ENCODE measurements at regions not wholly inside any gene's neighbourhood (a gene's known extent, or its start where the extent isn't known, plus 50 kb on each side); places are given as distances from the start of the nearest gene placed in this dataset.

DNA sequence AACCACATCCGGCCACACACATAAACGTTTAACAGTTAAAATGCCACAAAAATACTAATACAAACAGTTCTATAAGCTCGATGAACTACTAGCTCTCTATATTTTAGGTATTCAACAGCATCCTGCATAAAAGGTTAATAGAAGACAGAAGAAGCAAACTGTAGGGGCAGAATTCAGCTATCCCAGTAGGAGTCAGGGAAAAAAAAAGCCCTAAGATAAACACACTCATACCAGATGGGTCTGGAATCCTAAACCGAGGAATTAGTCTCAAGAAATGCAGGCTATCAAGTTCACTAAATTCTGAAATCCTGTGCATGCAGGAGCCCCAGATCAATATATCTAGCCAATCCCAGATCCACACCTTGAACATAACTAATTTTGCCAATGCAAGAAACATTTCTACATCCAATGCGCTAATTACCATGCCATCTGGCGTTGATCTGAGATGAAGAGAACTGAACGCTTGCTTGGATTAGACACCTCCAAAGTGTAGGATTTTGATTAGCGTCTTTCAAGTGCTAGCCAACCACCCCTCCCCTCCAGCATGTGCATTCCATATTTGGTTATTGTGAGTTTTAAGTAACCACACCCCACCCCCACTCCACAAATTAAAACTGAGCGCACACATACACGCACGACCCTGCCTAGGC is 512.2 kb upstream of the INTU start:
- FAIRE-seq (no peak), DNase-seq (ENCODE audit: low spot score) (no peak)

DNA sequence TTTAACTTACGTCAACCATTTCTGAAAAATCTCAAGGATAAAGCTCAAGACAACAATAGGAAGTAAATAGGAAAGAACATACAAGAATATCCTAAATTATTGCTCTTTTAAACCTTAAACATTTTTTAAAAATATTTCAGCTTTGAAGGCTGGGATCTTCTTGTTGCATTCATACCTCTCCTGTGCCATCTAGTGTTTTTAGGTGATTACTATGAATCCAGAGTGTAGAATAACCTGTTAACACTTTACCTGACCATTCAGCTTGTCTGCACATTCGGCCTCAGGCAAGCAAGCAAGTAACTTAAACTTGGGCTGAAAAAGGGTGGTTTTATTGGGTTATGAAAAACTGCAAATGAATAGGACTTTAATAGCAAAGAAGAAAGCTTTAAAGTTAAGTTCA is 507.8 kb upstream of the INTU start:
- DNase-seq (ENCODE audit: low spot score): no peak
- FAIRE-seq: no peak

DNA sequence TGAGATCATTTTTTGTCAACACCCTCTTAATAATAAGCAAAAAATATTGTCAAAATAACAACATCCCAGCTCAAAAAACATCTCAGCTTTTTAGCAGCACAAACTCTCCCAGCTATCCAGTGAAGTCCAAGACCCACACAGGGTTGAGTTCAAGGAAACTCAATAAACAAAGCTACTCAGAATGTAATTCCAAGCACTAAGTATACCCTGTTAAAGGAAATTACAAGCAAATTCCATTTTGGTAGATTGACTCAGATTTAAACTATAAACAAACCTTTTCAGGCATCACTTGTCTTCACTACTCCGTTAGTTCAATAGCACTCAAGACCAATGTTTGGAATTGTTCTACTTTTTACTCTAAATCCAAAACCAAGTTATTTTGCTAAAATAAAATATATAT is 506.0 kb upstream of the INTU start:
- DNase-seq (ENCODE audit: low spot score) (no peak), FAIRE-seq (no peak)

DNA sequence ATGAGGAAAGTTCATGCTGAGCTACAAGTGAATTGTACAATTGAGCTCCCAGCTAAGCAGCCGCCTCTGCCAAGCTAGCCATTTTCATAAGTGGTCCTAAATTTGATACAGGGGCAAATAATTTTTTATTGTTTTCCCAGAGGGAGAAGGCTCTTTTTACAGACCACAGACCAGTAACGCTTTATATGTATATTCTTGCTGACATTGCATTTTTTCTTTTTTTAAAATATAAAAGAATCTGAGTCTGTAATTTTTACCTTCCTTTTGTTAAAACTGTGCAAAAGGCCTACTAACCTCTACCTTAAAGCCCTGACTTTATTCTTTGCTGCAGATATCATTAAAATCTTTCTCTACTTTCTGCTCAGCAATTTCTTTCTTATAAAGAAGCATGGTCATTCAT is 501.2 kb upstream of the INTU start:
- DNase-seq (ENCODE audit: low spot score): no peak
- no peak for FAIRE-seq

DNA sequence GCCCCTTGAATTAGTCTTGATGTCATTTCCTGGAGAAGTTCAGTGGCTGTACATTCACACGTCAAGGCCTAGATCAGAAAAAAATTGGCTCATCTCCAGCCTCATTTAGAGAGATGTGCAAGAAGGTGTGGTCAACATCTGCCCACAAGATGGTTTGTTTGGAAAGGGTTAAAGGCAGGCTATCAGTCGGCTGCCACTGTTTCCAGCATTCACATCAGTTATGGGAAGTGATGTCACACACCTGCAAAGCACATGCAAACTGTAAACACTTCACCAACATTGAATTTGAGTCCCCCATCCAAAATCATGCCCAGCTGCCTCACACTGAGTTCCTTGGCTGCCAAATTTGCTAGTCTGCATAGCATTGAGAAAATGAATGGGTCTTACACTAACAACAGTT is 498.3 kb upstream of the INTU start:
- FAIRE-seq (no peak), DNase-seq (ENCODE audit: low spot score) (no peak)

DNA sequence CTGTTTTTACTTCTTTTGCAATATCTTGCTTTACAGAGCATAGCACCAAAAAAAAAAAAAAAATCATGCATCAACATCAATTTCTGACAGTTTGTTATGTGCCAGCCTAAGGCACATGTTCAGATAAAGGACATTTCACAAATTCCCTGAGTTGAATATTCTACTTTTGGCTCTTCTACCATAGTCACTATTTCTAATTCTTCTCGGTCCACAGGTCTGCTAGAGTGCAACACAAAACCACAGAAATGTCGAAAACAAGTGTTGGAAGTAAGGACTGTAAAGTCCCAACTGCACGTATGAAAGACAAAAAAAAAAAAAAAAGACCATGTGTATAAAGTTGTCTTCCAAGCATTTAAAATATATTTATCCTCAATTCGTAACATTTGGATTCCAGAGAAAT is 494.2 kb upstream of the INTU start:
- FAIRE-seq (no peak), DNase-seq (ENCODE audit: low spot score) (no peak)

DNA sequence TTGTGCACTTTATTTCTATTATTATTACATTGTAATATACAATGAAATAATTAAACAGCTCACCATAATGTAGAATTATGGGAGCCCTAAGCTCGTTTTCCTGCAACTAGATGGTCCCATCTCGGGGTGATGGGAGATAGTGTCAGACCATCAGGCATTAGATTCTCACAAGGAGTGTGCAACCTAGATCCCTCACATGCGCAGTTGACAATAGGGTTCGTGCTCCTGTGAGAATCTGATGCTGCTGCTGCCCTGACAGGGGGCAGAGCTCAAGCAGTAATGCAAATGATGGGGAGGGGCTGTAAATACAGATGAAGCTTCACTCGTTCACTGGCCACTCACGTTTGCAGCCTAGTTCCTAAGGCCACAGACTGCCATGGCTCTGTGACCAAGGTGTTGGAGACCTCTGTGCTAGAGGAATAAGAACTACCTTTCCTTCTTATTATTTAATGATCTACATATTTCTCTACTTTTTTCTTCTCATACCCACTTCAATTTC is 492.9 kb upstream of the INTU start:
- no peak for DNase-seq (ENCODE audit: low spot score)
- FAIRE-seq: no peak

DNA sequence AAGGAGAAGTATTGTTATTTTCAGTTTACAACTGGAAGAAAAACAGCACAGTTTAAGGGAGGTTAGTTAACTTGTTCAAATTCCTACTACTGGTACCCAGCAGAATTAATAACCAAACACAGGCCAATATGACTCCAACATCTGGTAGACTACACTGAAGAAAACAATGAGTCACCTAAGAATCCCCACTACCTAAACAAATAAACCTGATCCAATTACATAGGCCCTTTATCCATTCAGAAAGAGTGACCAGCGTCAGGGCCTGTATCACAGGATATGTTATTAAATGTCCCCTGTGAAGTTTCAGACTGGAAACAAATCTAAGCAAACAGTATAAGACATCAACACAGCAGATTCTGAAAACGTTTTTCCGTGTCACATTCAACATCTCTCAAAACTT is 492.5 kb upstream of the INTU start:
- no peak for FAIRE-seq
- DNase-seq (ENCODE audit: low spot score): no peak

DNA sequence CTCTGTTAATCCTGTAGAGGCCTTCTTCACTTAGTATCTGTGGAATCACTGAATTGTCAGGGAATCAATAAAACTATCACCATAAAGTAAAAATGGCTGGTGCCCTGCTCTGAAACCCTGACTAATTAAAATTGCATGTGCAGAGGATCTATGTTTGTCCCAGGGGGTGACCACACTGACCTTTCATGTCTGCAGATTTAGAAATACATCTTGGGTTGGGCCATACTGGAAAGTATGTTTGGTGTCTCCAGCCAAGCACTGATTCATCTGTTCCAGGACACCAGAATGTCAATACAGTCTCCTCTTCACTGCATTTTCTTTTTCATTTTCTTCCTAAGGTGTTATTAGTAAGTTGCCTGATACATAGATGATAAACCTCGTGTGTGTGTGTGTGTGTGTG is 490.9 kb upstream of the INTU start:
- DNase-seq (ENCODE audit: low spot score) (no peak), FAIRE-seq (no peak)

DNA sequence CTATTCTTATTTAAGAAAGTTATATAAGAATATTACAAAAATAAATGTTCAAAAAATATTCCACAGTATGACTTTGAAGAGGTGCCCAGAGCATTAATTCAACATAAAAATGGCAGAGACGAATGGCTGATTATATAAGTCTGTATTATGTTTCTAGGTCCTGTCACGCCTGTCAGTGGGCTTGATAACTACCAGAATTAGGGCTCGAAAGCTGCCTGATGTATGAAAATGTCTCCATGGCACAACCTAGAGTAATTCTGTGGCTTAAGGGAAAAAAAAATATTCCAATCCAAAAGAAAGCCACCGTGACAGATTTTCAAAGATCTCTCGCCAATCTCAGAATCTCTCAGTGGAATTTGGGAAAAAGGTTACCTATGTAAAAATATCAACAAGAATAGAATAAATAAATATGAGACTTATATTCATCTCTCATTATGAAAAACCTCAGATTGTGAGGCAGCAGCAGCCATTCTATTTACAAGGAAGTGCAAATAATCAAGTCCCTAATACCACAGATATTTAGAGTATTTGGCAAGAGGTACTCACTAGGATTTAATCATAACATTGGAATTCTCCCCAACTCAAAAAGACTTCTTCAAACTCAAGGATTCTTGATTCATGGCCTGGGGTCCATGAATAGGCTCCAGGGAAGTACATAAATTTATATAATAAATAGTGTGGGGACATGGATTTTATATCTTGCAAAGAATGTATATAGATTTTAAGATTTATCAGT is 489.1 kb upstream of the INTU start:
- FAIRE-seq (no peak), DNase-seq (ENCODE audit: low spot score) (no peak)

DNA sequence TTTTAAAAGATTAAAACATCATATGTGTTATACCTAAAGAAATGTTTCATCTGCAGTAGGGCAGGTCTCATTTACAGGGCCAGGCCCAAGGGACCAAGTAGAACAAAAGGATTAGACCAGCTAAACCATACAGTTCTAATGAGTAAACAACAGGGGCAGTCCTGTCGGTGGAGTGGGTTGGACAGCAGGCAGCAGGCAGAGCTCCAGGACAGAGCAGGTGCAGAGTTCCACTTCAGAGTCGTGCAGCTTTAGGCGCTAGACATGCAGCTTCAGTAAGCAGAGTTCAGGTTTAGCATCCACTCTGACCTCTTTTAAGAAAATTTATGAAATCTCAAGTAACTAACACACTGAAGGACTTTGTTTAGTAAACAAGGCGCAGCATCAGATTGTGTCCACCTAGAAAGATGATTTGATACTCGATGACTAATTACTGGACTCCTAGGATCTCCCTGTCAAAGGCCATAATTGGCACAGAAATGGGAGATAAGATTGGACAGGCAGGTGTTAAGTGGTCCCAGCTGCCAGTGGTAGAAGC is 487.7 kb upstream of the INTU start:
- FAIRE-seq (no peak), DNase-seq (ENCODE audit: low spot score) (no peak)

DNA sequence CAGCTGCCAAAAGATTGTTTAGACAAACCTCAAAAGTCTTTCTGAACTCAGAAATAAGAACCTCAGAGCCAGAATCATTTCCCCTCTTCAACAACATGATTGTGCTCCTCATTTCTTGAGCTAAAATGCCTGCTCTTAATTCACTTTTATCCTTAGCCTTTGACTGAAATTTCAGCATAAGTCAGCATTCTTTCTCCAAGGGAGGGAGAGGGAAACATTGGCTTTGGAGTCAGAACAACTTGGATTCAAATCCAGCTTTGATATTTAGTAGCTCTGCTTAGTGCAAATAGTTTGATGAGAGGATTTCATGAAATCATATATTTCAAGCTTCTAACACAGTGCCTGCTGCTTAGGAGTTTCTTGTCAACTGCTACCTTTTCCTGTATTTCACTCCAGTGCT is 484.6 kb upstream of the INTU start:
- FAIRE-seq (no peak), DNase-seq (ENCODE audit: low spot score) (no peak)

DNA sequence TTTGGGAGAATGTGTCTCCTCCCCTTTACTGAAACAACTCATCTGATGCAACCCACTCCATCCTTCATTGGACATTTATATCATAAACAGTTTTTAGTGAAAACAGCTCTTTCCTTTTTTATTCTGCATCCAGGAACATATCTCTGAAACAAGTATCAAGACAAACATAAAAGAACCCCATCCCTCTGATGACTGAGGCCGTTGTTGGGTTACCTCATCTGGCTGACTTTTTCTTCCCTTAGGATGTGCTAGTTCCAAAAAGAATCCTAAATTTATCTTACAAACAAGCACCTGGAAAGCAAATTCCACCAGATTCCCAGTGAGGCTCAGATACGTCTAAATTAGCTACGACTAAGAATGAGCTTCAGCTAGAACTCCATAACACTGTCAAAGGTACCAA is 483.7 kb upstream of the INTU start:
- DNase-seq (ENCODE audit: low spot score) (no peak), FAIRE-seq (no peak)

DNA sequence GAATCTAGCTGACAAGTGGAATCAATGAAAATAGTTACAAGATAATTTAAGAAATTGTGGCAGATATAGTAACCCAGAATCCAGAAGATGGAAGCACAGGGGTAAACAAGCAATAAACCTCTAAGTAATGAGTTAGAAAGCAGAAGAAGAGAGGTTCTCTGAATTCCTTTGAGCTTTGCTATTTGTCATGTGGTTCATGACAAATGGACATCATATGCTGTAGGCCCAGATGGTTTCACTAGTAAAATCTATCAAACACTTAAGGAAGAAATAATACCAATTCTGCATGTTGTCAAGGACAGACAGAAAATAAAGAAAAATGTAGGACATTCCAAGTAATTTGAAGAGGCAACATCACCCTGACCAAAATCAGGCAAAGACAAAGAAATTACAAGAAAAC is 480.8 kb upstream of the INTU start:
- no peak for FAIRE-seq
- DNase-seq (ENCODE audit: low spot score): no peak

DNA sequence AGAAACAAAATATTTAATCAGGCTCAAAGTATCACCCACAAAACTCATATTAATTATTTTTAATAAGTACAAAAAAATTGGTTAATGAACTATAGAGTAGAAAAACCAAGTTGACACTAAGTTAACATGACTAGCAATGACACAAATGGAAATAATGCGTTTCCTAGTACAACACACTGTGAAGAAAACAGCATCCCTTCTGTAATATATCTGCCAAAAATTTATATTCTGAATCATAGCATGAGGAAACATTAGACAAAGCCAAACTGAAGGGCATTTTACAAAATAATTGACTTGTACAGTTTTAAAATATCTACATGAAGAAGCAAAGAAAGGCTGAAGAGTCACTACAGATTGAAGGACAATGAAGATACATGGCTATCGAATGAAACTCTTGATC is 477.6 kb upstream of the INTU start:
- FAIRE-seq (no peak), DNase-seq (ENCODE audit: low spot score) (no peak)

DNA sequence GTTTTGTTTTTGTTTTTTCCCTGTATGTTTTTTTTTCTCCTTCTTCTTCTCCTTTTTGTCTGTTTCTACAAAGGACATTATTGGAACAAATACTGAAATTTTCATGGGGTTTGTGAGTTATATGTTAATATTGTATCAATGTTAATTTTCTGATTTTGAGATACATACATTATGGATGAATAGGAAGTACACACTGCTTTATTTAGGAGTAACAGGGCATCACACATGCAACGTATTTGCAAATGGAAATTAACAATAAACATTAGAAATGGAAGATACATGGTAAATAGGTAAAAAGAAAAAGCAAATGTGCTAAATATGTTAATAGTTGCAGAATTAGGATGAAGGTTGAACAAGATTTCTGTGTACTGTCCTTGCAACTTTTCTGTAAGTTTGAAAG is 477.2 kb upstream of the INTU start:
- no peak for FAIRE-seq

DNA sequence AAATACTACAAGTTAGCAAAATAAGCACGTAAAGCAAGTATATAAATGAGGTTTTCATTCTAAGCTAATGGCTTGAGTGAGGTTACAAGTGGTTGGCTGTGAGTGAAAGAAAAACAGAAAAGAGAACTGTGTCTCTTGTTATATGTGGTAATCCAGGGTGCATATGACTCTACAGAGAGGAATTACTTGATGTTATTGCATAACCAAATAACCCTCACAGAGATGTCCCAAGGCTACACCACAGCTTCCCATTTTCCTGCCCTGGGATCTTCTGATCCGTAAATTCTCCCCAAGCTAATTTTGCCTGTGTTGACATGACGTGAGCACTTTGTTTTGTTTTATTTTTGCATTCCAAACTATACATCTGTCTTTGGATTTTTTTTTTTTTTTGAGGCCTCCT is 470.0 kb upstream of the INTU start:
- FAIRE-seq (no peak), DNase-seq (ENCODE audit: low spot score) (no peak)

More for the DNA sequence above, 477.2 kb upstream of the INTU start:
- DNase-seq (ENCODE audit: low spot score): no peak

DNA sequence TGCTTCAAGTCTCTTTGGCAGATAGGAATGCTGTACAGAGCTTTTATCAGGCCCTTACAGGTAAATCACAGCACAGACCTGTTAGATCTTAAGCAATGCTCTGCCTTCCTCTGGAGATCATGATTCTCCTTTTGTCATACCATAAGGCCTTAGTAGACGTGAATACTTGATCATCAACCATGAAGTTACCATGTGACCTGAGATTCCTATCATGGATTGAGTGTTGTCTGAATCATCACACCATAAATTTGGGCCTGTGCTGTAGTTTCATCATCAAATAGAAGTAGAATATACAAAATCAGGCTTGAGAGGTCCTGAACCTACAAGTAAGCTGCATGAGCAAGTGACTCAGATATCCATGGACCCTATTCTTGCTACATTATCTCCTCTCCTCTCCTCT is 466.8 kb upstream of the INTU start:
- no peak for DNase-seq (ENCODE audit: low spot score)
- no peak for FAIRE-seq

DNA sequence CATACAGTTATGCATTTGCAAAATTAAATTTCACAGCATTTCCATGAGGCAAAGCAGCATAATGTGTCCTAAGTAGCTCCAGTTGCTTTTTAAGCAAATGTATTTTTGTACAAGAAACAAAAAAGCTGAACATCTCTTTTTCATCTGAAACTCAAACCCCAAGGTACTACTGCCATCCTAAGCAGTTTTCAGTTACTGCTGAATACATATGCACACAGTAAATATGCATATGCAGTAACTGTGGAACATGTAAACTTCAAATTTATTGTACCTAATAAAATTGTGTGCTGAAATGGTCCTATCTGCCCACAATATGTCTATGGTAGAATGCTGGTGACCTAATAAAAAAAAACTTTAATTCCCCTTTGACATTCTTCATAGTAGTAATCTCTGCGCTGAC is 458.6 kb upstream of the INTU start:
- DNase-seq (ENCODE audit: low spot score): no peak
- FAIRE-seq: no peak

DNA sequence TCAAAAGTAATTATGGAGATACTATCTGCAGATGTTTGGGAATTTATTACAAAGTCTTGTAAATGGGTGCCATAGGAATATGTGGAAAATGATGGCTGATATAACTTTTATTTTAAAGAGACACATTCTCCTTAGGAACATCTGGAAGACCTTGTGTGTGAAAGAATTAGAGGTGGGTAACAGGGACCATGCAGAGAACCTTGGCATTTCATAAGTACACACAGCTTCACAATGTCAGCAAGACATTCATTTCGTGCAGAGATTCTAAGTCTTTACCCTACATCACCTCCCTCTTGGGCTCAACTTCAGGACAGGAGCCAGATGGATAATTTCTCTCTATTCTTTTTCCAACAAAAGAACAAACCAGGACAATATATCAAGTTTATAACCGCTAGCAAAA is 458.1 kb upstream of the INTU start:
- DNase-seq (ENCODE audit: low spot score) (no peak), FAIRE-seq (no peak)

DNA sequence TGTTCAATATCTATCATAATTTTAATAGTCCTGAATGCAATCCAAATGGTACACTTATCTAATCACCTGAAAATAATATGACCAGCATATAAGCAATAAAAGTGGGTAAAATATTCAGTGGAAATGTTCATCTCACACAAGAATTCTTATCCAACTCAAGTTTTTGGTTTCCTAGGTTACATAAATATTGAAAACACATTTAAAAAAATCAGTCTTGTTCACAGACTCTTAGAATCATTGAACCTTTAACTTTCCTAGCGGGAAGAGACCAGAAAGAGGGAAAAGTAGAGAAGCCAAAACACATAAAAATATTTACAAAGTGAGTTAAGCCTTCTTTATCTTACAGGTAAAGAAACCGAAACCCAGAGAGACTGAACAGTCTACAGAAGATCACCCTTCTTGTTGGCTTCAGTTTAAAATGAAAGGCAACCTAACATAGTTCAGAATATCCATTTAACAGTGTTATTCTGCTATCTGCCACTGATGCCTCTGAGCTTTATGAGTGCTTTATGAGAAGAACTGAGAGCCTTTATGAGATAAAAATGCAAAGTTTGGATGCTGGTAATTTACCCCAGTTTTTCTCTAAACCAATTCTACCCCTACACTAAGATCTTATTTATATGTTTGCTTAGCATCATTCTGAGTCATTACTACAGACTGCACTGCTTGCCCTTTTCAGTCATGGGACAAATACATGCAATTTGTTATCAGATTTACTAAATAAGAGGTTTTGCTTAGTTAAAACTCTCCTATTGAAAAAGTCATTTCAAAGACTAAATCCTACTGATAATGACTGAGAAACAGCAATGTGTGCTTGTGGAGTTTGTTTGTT is 453.3 kb upstream of the INTU start:
- FAIRE-seq (no peak), DNase-seq (ENCODE audit: low spot score) (no peak)

DNA sequence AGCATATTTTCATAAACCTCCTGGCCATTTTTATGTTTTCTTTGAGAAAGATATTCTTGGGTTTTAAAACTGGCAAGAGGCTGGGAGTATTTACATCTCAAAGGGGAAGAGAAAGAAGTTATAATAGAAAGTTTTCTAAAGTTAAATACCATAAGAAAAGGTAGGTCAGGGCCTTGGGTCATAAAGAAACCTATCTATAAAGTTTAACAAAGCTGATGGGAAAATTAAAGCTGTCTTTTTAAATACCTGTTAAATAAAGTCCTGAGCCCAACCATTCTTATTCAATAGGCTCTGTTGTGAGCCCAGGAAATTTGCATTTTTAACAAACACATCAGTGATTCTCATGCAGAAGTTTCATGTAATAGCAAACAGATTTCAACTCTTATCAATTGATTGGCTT is 451.8 kb upstream of the INTU start:
- FAIRE-seq (no peak), DNase-seq (ENCODE audit: low spot score) (no peak)
